Endothelial cell of umbilical vein (primary cell): ENCODE measurements at regions not wholly inside any gene's neighbourhood (a gene's known extent, or its start where the extent isn't known, plus 50 kb on each side); places are given as distances from the start of the nearest gene placed in this dataset.

Source experiments
- BruUV-seq: library from RNA; stranded (reverse); fragments of 400-500 nt; replicated peaks from 2 replicates; lab custom pipeline; 2021; lab: Mats Ljungman, UMichigan
- CTCF ChIA-PET: fragments of 300-600, 350-600 bp; sonication (Branson Sonifier 250); formaldehyde crosslinking; loops from one replicate; lab custom pipeline; 2021; ENCODE audit warnings: antibody characterized with exemption, inconsistent platforms; lab: Charles Lee
- POLR2A ChIA-PET: fragments of 300-600, 350-600 bp; sonication (Branson Sonifier 250); formaldehyde crosslinking; loops from one replicate; lab custom pipeline; 2021; ENCODE audit warnings: antibody characterized with exemption, inconsistent platforms; lab: Charles Lee
- DNase-seq: peaks from one replicate; pipeline ENCODE4 v3.0.0-alpha.2; 2011; ENCODE audit warnings: low read depth, low spot score
- FAIRE-seq: peaks from 2 replicates; lab custom pipeline; 2011; peaks lifted over from hg19 to GRCh38; lab: Jason Lieb, UNC
- H2AFZ ChIP-seq: 2 replicates; pipeline ENCODE4 v1.6.0; 2012; ENCODE audit warnings: low read depth, low read length, control low read depth, inconsistent platforms
- H3K27ac ChIP-seq: 2 replicates; pipeline ENCODE4 v1.5.1; 2011; ENCODE audit warnings: low read depth, mild to moderate bottlenecking, control low read depth, low read length, moderate library complexity; ENCODE audit not compliant: insufficient read depth
- H3K27me3 ChIP-seq, 2 experiments: 2 replicates each; pipeline versions ENCODE4 v1.6.0 to v1.6.1; 2011; ENCODE audit warnings: low read length in 2 of 2, mixed read lengths in 1 of 2; ENCODE audit not compliant: control insufficient read depth in 2 of 2, insufficient read depth in 2 of 2
- H3K36me3 ChIP-seq, 2 experiments: 2 replicates in 1 of 2; 3 replicates in 1 of 2; pipeline ENCODE4 v1.5.1; 2011; ENCODE audit warnings: low read length in 2 of 2, mild to moderate bottlenecking in 1 of 2, moderate library complexity in 1 of 2; ENCODE audit not compliant: control insufficient read depth in 2 of 2, insufficient read depth in 2 of 2; ENCODE audit errors: extremely low read depth in 1 of 2
- H3K4me1 ChIP-seq: 3 replicates; pipeline ENCODE4 v1.5.1; 2011; ENCODE audit warnings: mild to moderate bottlenecking, low read length; ENCODE audit not compliant: control insufficient read depth, insufficient read depth; ENCODE audit errors: extremely low read depth
- H3K4me2 ChIP-seq: 2 replicates; pipeline ENCODE4 v1.6.1; 2011; ENCODE audit warnings: low read length, control low read depth, mixed read lengths; ENCODE audit not compliant: insufficient read depth
- H3K4me3 ChIP-seq, 3 experiments: fragments of 200-600 bp in 1 of 3; sonication (generic), shearing (Covaris generic) in 1 of 3; replicated peaks in 1 of 3; 2 replicates each; pipeline ENCODE4 v1.5.1; 2011 to 2016; ENCODE audit warnings: control low read depth in 3 of 3, low read length in 3 of 3, mild to moderate bottlenecking in 2 of 3, inconsistent platforms in 1 of 3, low read depth in 1 of 3, moderate library complexity in 1 of 3; ENCODE audit not compliant: insufficient read depth in 1 of 3
- H3K79me2 ChIP-seq: 2 replicates; pipeline ENCODE4 v1.6.0; 2012; ENCODE audit warnings: low read length, inconsistent platforms; ENCODE audit not compliant: control insufficient read depth, insufficient read depth
- H3K9ac ChIP-seq: replicated peaks from 2 replicates; pipeline ENCODE3; 2011; ENCODE audit warnings: low read length, control low read depth; ENCODE audit not compliant: insufficient read depth; ENCODE audit errors: extremely low read depth
- H3K9me1 ChIP-seq: replicated peaks from 3 replicates; pipeline ENCODE4 v1.6.0; 2011; ENCODE audit warnings: mild to moderate bottlenecking, low read length; ENCODE audit not compliant: control insufficient read depth, insufficient read depth; ENCODE audit errors: extremely low read depth
- H3K9me3 ChIP-seq: replicated peaks from 2 replicates; pipeline ENCODE4 v1.5.1; 2012; ENCODE audit warnings: low read length, inconsistent platforms; ENCODE audit not compliant: control insufficient read depth, insufficient read depth
- H4K20me1 ChIP-seq: replicated peaks from 2 replicates; pipeline ENCODE3; 2011; ENCODE audit warnings: mild to moderate bottlenecking, low read length; ENCODE audit not compliant: control insufficient read depth, insufficient read depth; ENCODE audit errors: extremely low read depth
- EZH2 ChIP-seq: IDR thresholded peaks from 2 replicates; pipeline ENCODE4 v1.6.1; 2012; ENCODE audit warnings: borderline replicate concordance, low read depth, mild to moderate bottlenecking, moderate library complexity, low read length, inconsistent platforms; ENCODE audit not compliant: severe bottlenecking
- FOS ChIP-seq: IDR thresholded peaks from 2 replicates; pipeline ENCODE4 v1.6.1; 2011; ENCODE audit warnings: mild to moderate bottlenecking, low read length, moderate library complexity, borderline replicate concordance; ENCODE audit not compliant: insufficient read depth
- GATA2 ChIP-seq: IDR thresholded peaks from 2 replicates; pipeline ENCODE4 v1.7.0; 2011; ENCODE audit warnings: low read depth, mild to moderate bottlenecking, moderate library complexity, mixed read lengths, low read length; ENCODE audit not compliant: insufficient read length, insufficient read depth
- JUN ChIP-seq: IDR thresholded peaks from 2 replicates; pipeline ENCODE4 v1.6.1; 2011; ENCODE audit warnings: borderline replicate concordance, low read depth; ENCODE audit not compliant: insufficient read length, insufficient read depth
- MYC ChIP-seq: IDR thresholded peaks from one replicate; pipeline ENCODE4 v1.6.1; 2011; ENCODE audit warnings: mild to moderate bottlenecking, low read depth, low read length
- POLR2A ChIP-seq: IDR thresholded peaks from 2 replicates; pipeline ENCODE4 v1.6.1; 2012; ENCODE audit warnings: low read depth, mild to moderate bottlenecking, control low read depth, low read length
- POLR2AphosphoS5 ChIP-seq: IDR thresholded peaks from 2 replicates; pipeline ENCODE4 v1.6.1; 2012; ENCODE audit warnings: low read depth, mild to moderate bottlenecking, control low read depth, low read length, moderate library complexity; ENCODE audit not compliant: insufficient read depth
- dilution Hi-C: fragments of 300-500 bp; cut with MboI; formaldehyde crosslinking; loops from one replicate; pipeline ENCODE4 v1.15.0; 2019; ENCODE audit warnings: low sequenced_read_pairs; ENCODE audit not compliant: extremely low pct_ligation_motif_present
- intact Hi-C: fragments of 100-400 bp; cut with micrococcal nuclease; formaldehyde crosslinking; loops from one replicate; pipeline ENCODE4 v1.10.0; 2022
- TF ChIP-seq, protein P1 (sequence below), 2 donors: IDR thresholded peaks; 1 replicate in 1 of 2; 2 replicates in 1 of 2; pipeline ENCODE4 v1.5.1; 2011; ENCODE audit warnings: low read length in 2 of 2, mild to moderate bottlenecking in 2 of 2, moderate library complexity in 2 of 2, control low read depth in 1 of 2, inconsistent platforms in 1 of 2, low read depth in 1 of 2; ENCODE audit not compliant: insufficient read depth in 1 of 2; ENCODE audit errors: extremely low read depth in 1 of 2
- TF ChIP-seq, protein P2 (sequence below): IDR thresholded peaks from 2 replicates; pipeline ENCODE4 v1.6.1; 2011; ENCODE audit not compliant: insufficient read depth, insufficient read length

DNA sequence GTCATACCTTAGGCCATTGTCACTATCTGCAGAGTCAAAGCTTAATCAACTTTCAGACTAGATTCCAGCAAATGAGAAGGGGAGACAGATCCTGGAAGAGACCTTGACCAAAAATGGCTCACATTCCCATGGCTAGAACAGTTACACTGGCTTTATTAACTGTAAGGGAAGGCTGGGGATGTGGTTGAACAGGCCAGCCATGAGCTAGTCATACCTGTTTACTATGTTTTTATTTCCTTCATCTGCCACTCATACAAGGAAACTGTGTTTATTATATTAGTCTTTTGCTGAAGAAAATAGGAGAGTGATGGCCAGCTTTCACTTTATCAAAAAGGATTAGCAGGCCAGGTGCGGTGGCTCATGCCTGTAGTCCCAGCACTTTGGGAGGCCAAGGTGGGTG, 319.7 kb downstream of the RAPGEF2 start:
- Histone ChIP-seq H2AFZ (no peak overlapping the region), H4K20me1 (no peaks in the 10 kb centered on the region), H3K36me3 (no peaks in the 10 kb centered on the region), H3K4me3 (no peak overlapping the region), H3K27ac (no peak overlapping the region), H3K79me2 (no peaks in the 10 kb centered on the region), H3K4me1 (no peaks in the 10 kb centered on the region), H3K9me1 (no peaks in the 10 kb centered on the region), H3K9me3 (no peaks in the 10 kb centered on the region), H3K4me2 (no peak overlapping the region), H3K27me3 (no peaks in the 10 kb centered on the region), H3K9ac (no peak overlapping the region)
- dilution Hi-C loops, result no loop called here
- intact Hi-C loops, result no loop called here
- CTCF ChIA-PET, result interaction anchor here (1.0 kb wide), 1 partner anchor 203 kb away, joined by 3 read pairs; no protein-coding TSS in a partner anchor
- FAIRE-seq (no peak), DNase-seq (no peak)
- no peak for TF ChIP-seq FOS
- TF ChIP-seq, protein P1, sequence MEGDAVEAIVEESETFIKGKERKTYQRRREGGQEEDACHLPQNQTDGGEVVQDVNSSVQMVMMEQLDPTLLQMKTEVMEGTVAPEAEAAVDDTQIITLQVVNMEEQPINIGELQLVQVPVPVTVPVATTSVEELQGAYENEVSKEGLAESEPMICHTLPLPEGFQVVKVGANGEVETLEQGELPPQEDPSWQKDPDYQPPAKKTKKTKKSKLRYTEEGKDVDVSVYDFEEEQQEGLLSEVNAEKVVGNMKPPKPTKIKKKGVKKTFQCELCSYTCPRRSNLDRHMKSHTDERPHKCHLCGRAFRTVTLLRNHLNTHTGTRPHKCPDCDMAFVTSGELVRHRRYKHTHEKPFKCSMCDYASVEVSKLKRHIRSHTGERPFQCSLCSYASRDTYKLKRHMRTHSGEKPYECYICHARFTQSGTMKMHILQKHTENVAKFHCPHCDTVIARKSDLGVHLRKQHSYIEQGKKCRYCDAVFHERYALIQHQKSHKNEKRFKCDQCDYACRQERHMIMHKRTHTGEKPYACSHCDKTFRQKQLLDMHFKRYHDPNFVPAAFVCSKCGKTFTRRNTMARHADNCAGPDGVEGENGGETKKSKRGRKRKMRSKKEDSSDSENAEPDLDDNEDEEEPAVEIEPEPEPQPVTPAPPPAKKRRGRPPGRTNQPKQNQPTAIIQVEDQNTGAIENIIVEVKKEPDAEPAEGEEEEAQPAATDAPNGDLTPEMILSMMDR (IDR thresholded peaks at IDR 0.05; ENCODE audit: extremely low read depth in 1 of 2, insufficient read depth in 1 of 2, low read depth in 1 of 2, low read length in 2 of 2), result no peak
- no peak for TF ChIP-seq GATA2
- TF ChIP-seq POLR2A, result no peak
- no peak for TF ChIP-seq JUN
- TF ChIP-seq, protein P2, sequence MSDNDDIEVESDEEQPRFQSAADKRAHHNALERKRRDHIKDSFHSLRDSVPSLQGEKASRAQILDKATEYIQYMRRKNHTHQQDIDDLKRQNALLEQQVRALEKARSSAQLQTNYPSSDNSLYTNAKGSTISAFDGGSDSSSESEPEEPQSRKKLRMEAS, result no peak
- TF ChIP-seq EZH2, result no peak
- no peak for TF ChIP-seq POLR2AphosphoS5
- TF ChIP-seq MYC, result no peak
- BruUV-seq, result no TSS peak
- POLR2A ChIA-PET, result no interaction called here
